ENCODE measurements at regions not wholly inside any gene's neighbourhood (a gene's known extent, or its start where the extent isn't known, plus 50 kb on each side); places are given as distances from the start of the nearest gene placed in this dataset.

GRCh38 chr11:128200467-128200866 is 386.9 kb downstream of the ETS1 start:
- Histone ChIP-seq H3K9me3 (ENCODE audit: control extremely low read depth in 1 of 3, control insufficient read depth in 2 of 3, insufficient read depth in 1 of 3, low read length in 2 of 3) (no peaks in the 10 kb centered on the region), H3K79me2 (ENCODE audit: control insufficient read depth, insufficient read depth, low read length) (no peaks in the 10 kb centered on the region), H3K4me3 (ENCODE audit: control extremely low read depth in 1 of 5, extremely low read depth in 1 of 5, insufficient read depth in 1 of 5, low read depth in 2 of 5, low read length in 4 of 5) (no peak overlapping the region), H3K27me3 (replicated peaks in 1 of 4; ENCODE audit: control extremely low read depth in 1 of 4, control insufficient read depth in 3 of 4, insufficient read depth in 4 of 4, low read length in 3 of 4) (no peaks in the 10 kb centered on the region), H3K4me1 (ENCODE audit: control insufficient read depth in 2 of 2, insufficient read depth in 2 of 2, low read length in 2 of 2) (peaks cover under 1% of the 10 kb centered on the region in 2 donors), H3K27ac (ENCODE audit: low read length in 2 of 2) (no peak overlapping the region), H3K4me2 (replicated peaks; ENCODE audit: low read depth, low read length, poor library complexity, severe bottlenecking) (no peak overlapping the region), H3K9ac (ENCODE audit: low read length) (no peak overlapping the region), H4K20me1 (ENCODE audit: control insufficient read depth, insufficient read depth, low read length, poor library complexity, severe bottlenecking) (no peaks in the 10 kb centered on the region), H3K36me3 (replicated peaks in 1 of 2; ENCODE audit: control extremely low read depth in 1 of 2, control insufficient read depth in 1 of 2, extremely low read depth in 1 of 2, insufficient read depth in 2 of 2, low read length in 1 of 2) (no peaks in the 10 kb centered on the region), H2AFZ (ENCODE audit: insufficient read depth, low read depth, low read length, poor library complexity, severe bottlenecking) (no peak overlapping the region)
- Mint-ChIP-seq H3K9me3 (ENCODE audit: insufficient read depth) (no peaks in the 10 kb centered on the region), H3K4me1 (peaks cover 7% of the 10 kb centered on the region), H3K27ac (no peak overlapping the region), H3K4me3 (no peak overlapping the region), H3K27me3 (no peaks in the 10 kb centered on the region)
- no peak for DNase-seq
- CTCF ChIA-PET = no interaction called here
- intact Hi-C loops (cut with micrococcal nuclease) = no loop called here
- TF ChIP-seq EZH2 (IDR thresholded peaks at IDR 0.05; ENCODE audit: borderline replicate concordance, insufficient read depth, low read depth, low read length, poor library complexity, severe bottlenecking) = no peak
- no peak for TF ChIP-seq CTCF (IDR thresholded peaks at IDR 0.05)
- POLR2A ChIA-PET = no interaction called here
- no CpG with 5 or more reads among the region's 4 CpGs for whole genome bisulfite sequencing (ENCODE audit: insufficient coverage)
- no peak for ATAC-seq (ENCODE audit: low read depth)

- no peak for DNase-seq
- H3K4me1 Mint-ChIP-seq = peaks cover 17% of the 10 kb centered on the region
- TF ChIP-seq CTCF (IDR thresholded peaks at IDR 0.05) (no peak), EZH2 (IDR thresholded peaks at IDR 0.05; ENCODE audit: borderline replicate concordance, insufficient read depth, low read depth, low read length, poor library complexity, severe bottlenecking) (no peak)
- intact Hi-C loops (cut with micrococcal nuclease) = loop anchor here (5.0 to 10.0 kb wide), 2 partner anchors 87 to 319 kb away; no protein-coding TSS in a partner anchor
- no peaks in the 10 kb centered on the region for H3K9me3 Mint-ChIP-seq (ENCODE audit: insufficient read depth)
- ATAC-seq (ENCODE audit: low read depth) = no peak
- no peak overlapping the region for H3K27ac Mint-ChIP-seq
- Histone ChIP-seq H3K79me2 (ENCODE audit: control insufficient read depth, insufficient read depth, low read length) (no peaks in the 10 kb centered on the region), H3K27me3 (replicated peaks in 1 of 4; ENCODE audit: control extremely low read depth in 1 of 4, control insufficient read depth in 3 of 4, insufficient read depth in 4 of 4, low read length in 3 of 4) (no peaks in the 10 kb centered on the region), H2AFZ (ENCODE audit: insufficient read depth, low read depth, low read length, poor library complexity, severe bottlenecking) (no peak overlapping the region), H3K4me1 (ENCODE audit: control insufficient read depth in 2 of 2, insufficient read depth in 2 of 2, low read length in 2 of 2) (peaks cover 11 to 12% of the 10 kb centered on the region in 2 donors), H3K9ac (ENCODE audit: low read length) (no peak overlapping the region), H3K27ac (ENCODE audit: low read length in 2 of 2) (no peak overlapping the region), H3K9me3 (ENCODE audit: control extremely low read depth in 1 of 3, control insufficient read depth in 2 of 3, insufficient read depth in 1 of 3, low read length in 2 of 3) (no peaks in the 10 kb centered on the region), H3K36me3 (replicated peaks in 1 of 2; ENCODE audit: control extremely low read depth in 1 of 2, control insufficient read depth in 1 of 2, extremely low read depth in 1 of 2, insufficient read depth in 2 of 2, low read length in 1 of 2) (no peaks in the 10 kb centered on the region), H3K4me3 (ENCODE audit: control extremely low read depth in 1 of 5, extremely low read depth in 1 of 5, insufficient read depth in 1 of 5, low read depth in 2 of 5, low read length in 4 of 5) (no peak overlapping the region), H4K20me1 (ENCODE audit: control insufficient read depth, insufficient read depth, low read length, poor library complexity, severe bottlenecking) (no peaks in the 10 kb centered on the region), H3K4me2 (replicated peaks; ENCODE audit: low read depth, low read length, poor library complexity, severe bottlenecking) (no peak overlapping the region)
- ChIA-PET CTCF (interaction anchor here (0.7 to 1.7 kb wide), 5 partner anchors 15 to 687 kb away, joined by 3 to 4 read pairs (median 3); no protein-coding TSS in a partner anchor), POLR2A (no interaction called here)
- WGBS (ENCODE audit: insufficient coverage) = no CpG with 5 or more reads among the region's 2 CpGs
- H3K4me3 Mint-ChIP-seq = no peak overlapping the region
- H3K27me3 Mint-ChIP-seq = no peaks in the 10 kb centered on the region
Observed at GRCh38 chr11:128198216-128198772, 389.1 kb downstream of the ETS1 start.

Measured in B cell (primary cell).